Stimulated activated CD8-positive, alpha-beta memory T cell treated with anti-CD3 and anti-CD28 coated beads, Interleukin-4, amount 100 ng/mL, for 48 hours (primary cell): ENCODE measurements at regions not wholly inside any gene's neighbourhood (a gene's known extent, or its start where the extent isn't known, plus 50 kb on each side); places are given as distances from the start of the nearest gene placed in this dataset.
"Not testable (repeated sequence)": the region's sequence is repeated elsewhere in the genome, so short reads cannot be mapped to it uniquely, and the experiment has no call there.

Experiments
- DNase-seq: peaks from one replicate; pipeline ENCODE4 v3.0.0-alpha.2; 2020

DNA sequence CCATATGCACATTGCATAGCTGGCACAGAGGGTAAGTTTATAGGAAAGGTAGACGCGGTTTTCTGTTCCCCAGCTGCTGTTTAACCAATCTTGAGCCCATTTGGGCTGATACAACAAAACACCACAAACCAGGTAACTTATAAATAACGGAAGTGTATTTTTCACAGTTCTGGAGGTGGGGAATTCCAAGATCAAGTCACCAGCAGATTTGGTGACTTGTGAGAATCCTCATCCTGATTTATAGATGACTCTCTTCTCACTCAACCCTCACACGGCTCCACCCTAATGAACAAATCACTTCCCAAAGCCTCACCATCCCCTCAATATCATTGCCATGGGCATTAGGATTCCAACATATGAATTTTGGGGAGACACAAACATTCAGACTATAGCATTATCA lies 694.4 kb upstream of the NR2F2 start:
- DNase-seq = no peak

DNA sequence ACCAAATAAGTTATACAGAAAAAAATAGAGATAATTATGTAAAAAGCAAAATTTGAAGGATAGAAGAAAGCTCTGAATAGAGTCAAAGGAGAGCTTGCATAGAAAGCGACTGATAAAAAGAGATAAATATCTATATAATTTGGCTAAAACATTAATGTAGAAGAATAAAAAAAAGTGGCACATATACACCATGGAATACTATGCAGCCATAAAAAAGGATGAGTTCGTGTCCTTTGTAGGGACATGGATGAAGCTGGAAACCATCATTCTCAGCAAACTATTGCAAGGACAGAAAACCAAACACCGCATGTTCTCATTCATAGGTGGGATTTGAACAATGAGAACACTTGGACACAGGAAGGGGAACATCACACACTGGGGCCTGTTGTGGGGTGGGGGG lies 693.3 kb upstream of the NR2F2 start:
- DNase-seq = not testable (repeated sequence)

GRCh38 chr15:95639208-95639607 lies 691.3 kb upstream of the NR2F2 start:
- DNase-seq = no peak

DNA sequence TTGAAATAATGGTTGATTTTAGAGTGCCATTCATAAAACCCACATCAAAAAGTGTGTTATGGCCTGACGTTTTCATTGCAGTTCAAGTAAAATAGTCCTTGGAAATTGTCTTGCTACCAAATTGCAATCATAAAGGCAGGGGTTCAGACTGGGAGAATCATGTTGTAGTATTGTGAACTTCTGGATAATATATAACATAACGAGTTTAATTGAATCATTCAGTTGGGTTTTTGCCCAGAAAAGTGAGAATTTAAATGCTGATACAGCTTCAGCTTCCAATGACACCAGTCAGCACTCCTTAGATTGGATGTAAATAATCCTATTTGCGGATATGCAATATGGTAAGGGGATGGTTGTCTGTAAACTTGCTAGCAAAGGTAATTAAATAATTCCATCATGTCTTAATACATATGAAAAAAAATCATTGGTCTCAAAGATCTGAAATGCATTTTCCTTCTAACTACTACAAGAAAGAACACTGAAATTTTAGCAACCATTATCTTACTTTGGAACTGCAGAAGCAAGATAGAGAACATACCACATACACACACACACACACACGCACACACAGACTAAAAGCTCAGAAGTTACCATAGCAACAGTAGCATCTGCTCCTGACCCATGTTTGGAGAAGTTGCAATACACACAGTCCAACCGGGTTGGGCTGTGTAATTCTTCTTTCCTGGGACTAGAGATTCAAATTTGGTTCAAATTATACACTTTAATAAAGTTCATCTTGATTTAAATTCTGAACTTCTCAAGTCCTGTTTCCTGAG lies 686.2 kb upstream of the NR2F2 start:
- no peak for DNase-seq

GRCh38 chr15:95645791-95646338 lies 684.6 kb upstream of the NR2F2 start:
- no peak for DNase-seq

GRCh38 chr15:95646484-95647273 lies 683.8 kb upstream of the NR2F2 start:
- DNase-seq = no peak

- no peak for DNase-seq
These were observed 682.8 kb upstream of the NR2F2 start for GRCh38 chr15:95647531-95648277.

- no peak for DNase-seq
These were observed 677.1 kb upstream of the NR2F2 start for GRCh38 chr15:95653361-95653805.

- DNase-seq = no peak
These were observed 675.4 kb upstream of the NR2F2 start for GRCh38 chr15:95655089-95655607.

DNA sequence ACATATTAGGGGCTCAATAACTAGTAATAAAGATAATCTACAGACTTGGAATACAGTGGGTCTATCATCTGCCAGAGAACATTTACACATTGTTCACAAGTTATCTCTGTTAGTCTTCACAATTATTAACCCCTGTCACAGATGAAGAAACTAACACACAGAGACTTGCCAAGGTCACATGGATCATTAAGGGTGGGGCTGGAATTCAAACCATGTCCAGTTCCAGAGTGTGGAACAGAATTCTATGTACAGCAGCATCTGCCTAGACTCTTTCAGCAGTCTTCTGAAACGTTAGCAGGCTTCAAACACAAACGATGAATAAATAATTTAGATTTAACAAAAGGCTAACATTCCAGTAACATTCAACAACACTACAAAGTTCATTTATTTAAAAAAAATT lies 673.9 kb upstream of the NR2F2 start:
- no peak for DNase-seq

DNA sequence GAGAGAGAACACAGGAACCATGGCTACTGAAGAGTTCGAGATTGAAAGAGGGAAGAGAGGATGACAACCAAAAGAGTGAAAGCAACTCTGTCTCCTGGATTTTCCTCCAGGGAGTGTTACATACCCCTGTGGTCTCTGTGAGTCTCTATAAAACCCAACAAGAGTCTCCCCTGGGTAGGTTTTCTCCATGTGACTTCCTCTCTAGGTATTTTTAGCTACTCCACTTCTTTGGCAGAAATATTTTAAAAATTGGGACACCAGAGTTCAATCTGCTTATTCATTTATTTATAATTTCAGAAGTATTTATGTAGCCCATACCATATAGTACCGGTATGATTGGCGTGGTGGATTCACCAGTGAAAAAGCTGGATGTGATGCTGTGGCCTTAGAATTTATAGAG lies 671.7 kb upstream of the NR2F2 start:
- no peak for DNase-seq

GRCh38 chr15:95659656-95660055 lies 670.8 kb upstream of the NR2F2 start:
- no peak for DNase-seq

DNA sequence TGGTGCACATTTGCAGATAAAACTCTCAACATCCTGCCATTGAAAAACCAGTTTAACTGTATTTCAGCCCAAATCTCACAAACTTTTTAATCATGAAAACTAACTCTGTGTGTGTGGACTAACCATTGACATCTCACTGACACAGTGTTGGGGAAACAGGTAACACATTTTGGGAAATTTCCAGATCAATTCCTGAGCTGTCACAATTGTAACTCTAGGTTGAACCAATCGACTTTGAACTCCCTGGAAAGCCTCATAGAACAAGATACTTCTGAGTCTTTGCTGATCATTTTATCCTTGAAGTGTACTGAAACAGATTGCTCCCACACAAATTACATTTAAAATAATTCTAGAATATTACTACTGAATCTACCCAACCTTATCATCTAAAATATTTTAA lies 667.9 kb upstream of the NR2F2 start:
- DNase-seq = no peak

DNA sequence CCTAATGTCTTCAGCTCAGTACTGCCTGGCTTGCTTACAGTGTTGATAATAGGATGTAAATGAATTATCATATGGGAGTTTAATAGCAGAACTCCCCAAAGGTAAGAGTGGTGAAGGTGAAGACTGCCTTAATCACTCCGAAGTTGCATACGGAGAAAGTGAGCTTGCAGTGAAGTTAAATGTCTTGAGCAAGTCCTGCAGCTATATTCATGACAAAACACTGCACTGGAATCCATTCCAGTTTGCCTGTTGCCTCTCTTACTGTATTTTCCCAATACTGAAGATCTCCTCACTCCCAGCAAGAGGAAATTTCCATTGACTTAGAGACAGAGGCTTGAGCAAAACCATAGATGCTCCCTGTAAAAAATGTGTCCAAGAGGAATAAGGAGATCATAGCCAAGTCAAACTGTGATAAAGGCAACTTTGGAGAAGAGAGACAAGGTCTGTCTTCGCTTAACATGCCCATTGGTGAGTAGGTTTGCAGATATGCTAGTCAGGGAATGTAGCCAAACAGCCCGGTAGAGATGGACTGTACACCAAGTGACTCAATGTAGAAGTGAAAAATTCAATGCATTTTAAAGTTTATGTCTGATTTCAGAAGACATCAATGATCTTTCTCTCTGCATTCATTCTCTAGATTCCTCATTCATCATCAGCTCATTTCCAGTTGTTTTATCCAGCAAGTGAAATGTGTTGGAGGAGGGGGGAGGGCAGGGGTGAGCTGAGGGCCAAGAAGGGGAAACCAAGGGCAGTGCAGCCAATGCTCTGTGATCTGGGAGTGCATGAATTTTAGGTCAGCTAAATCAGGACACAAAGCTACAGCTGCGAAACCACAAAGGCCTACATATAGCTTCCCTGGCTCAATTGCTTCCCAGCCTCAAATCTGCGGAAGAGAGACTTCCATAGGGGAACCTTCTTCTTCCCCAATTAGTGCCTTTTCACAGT lies 667.1 kb upstream of the NR2F2 start:
- no peak for DNase-seq

DNA sequence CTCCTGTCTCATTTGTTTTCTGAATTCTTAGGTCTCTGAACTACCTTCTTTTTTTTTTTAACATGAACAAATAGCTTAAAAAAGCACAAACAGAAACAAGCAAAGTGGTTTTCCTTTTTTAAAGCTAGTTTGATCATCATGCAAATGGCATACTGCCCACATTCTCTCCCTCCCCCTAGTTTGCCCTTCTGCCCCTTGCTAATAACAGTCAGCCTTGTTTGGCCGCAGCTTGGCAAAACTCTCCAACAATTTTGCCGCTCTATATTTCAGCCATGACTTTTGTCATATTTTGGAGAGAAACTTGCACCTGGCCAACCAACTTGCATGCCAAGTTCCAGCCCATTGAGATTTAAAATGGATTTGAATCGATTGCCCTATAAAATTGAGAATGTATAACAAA lies 666.0 kb upstream of the NR2F2 start:
- no peak for DNase-seq

GRCh38 chr15:95669146-95669922 lies 661.2 kb upstream of the NR2F2 start:
- DNase-seq = no peak

GRCh38 chr15:95674031-95674430 lies 656.5 kb upstream of the NR2F2 start:
- no peak for DNase-seq

DNA sequence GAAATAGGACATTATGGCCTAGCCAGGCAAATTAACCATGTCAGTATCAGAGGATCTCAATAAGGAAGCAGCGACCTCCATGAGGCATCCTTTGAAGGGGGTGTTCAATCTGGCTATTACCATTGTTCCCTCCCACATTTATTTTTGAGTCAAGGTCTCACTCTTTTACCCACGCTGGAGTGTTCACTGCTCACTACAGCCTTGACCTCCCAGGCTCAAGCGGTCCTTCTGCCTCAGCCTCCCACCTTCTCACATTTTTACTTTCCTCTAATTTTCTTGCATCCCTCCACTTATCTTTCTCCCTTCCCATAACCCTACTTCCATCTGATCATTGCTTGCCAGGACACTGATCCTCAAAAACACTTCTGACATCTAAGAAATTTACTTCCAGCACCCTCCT lies 654.0 kb upstream of the NR2F2 start:
- no peak for DNase-seq

DNA sequence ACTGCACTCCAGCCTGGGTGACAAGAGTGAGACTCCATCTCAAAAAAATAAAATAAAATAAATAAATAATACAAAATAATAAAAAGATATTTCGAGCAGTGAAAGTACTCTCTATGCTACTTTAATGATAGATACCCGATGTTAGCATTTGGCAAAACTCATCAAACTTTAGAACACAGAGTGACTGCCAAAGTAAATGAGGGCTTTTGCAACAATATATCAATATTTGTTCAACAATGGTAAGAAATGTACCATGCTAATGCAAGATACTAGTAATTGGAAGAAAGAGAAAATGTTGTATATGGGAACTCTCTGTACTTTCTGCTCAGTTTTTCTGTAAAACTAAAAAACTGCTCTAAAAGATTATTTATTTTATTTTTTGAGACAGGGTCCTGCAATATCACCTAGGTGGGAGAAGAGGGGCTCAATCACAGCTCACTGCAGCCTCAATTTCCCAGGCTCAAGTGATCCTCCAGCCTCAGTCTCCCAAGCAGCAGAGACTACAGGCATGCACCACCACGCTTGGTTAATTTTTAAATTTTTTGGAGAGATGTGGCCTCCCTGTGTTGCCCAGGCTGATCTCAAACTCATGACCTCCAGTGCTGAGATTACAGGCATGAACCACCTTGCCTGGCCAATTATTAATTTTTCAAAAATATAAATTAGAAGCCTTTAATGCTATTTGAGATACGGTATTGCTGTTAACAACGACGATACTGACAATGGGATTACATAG lies 650.5 kb upstream of the NR2F2 start:
- no peak for DNase-seq

GRCh38 chr15:95680728-95681127 lies 649.8 kb upstream of the NR2F2 start:
- DNase-seq = no peak
